ENCODE measurements at regions not wholly inside any gene's neighbourhood (a gene's known extent, or its start where the extent isn't known, plus 50 kb on each side); places are given as distances from the start of the nearest gene placed in this dataset.
A peak's percentile ranks its signal among the peaks of the same experiment; 100 is the strongest.

GRCh38 chr3:18099611-18100010 lies 325.5 kb downstream of the SATB1 start (continued):
- no peak for TF ChIP-seq ZNF462 (CRISPR knock-in tag; IDR thresholded peaks at IDR 0.05)
- TF ChIP-seq NANOG (IDR thresholded peaks at IDR 0.05; ENCODE audit: borderline replicate concordance) = no peak
- no peak for TF ChIP-seq ZNF114 (CRISPR knock-in tag; IDR thresholded peaks at IDR 0.05)
- TF ChIP-seq EZH2 (IDR thresholded peaks at IDR 0.05; ENCODE audit: low read depth, unreplicated experiment) = no peak

GRCh38 chr3:18098960-18099587 lies 326.1 kb downstream of the SATB1 start:
- H3K79me2 ChIP-seq (replicated peaks; ENCODE audit: insufficient read depth) = no peaks in the 10 kb centered on the region
- H3K4me3 Mint-ChIP-seq = no peak overlapping the region
- H3F3A ChIP-seq (replicated peaks; ENCODE audit: low read depth) = no peaks in the 10 kb centered on the region
- H3K4me3 ChIP-seq = no peak overlapping the region
- no peaks in the 10 kb centered on the region for H4K20me1 ChIP-seq (replicated peaks; ENCODE audit: insufficient read depth)
- H3K36me3 Mint-ChIP-seq (ENCODE audit: low read depth) = peaks cover 7% of the 10 kb centered on the region; the same call in 2 of the 3 replicates
- H3K4me2 ChIP-seq = no peak overlapping the region
- no peaks in the 10 kb centered on the region for H3K36me3 ChIP-seq (ENCODE audit: insufficient read depth)
- no peaks in the 10 kb centered on the region for H3K27me3 ChIP-seq (ENCODE audit: insufficient read depth)
- H3K27ac ChIP-seq (ENCODE audit: low read depth) = no peak overlapping the region; the same call in 1 of the 2 replicates
- ATAC-seq (no peak), DNase-seq (ENCODE audit: low spot score) (peak; percentile 12)
- peaks cover 12% of the 10 kb centered on the region; the same call in 2 of the 3 replicates for H3K9me3 Mint-ChIP-seq
- no peak overlapping the region for H2AFZ ChIP-seq
- peaks cover 11% of the 10 kb centered on the region for H3K9me2 ChIP-seq (ENCODE audit: insufficient read depth)
- no peak overlapping the region for H3K27ac Mint-ChIP-seq
- peaks cover 23% of the 10 kb centered on the region for H3K4me1 ChIP-seq (ENCODE audit: insufficient read depth)
- H3K4me1 Mint-ChIP-seq = peaks cover 12% of the 10 kb centered on the region
- no peaks in the 10 kb centered on the region for H3K27me3 Mint-ChIP-seq (ENCODE audit: insufficient read depth, low read depth, poor library complexity)
- TF ChIP-seq EZH2 (IDR thresholded peaks at IDR 0.05; ENCODE audit: low read depth, unreplicated experiment) = no peak
- TF ChIP-seq JUNB (IDR thresholded peaks at IDR 0.05; ENCODE audit: unreplicated experiment) = no peak
- no peak for TF ChIP-seq CREB1 (CRISPR knock-in tag; IDR thresholded peaks at IDR 0.05; ENCODE audit: low read depth)
- no peak for TF ChIP-seq POLR2AphosphoS5 (IDR thresholded peaks at IDR 0.05; ENCODE audit: low read depth)
- no peak for TF ChIP-seq ZNF114 (CRISPR knock-in tag; IDR thresholded peaks at IDR 0.05)
- TF ChIP-seq REST (IDR thresholded peaks at IDR 0.05; ENCODE audit: unreplicated experiment) = no peak
- TF ChIP-seq EZH2phosphoT487 (IDR thresholded peaks at IDR 0.05; ENCODE audit: unreplicated experiment) = no peak
- TF ChIP-seq ZNF331 (CRISPR knock-in tag; IDR thresholded peaks at IDR 0.05; ENCODE audit: low read depth) = no peak
- no peak for TF ChIP-seq ETS1 (IDR thresholded peaks at IDR 0.05)
- TF ChIP-seq STAT1 (IDR thresholded peaks at IDR 0.05; ENCODE audit: unreplicated experiment) = no peak
